ENCODE measurements at regions not wholly inside any gene's neighbourhood (a gene's known extent, or its start where the extent isn't known, plus 50 kb on each side); places are given as distances from the start of the nearest gene placed in this dataset.
"Not testable (repeated sequence)": the region's sequence is repeated elsewhere in the genome, so short reads cannot be mapped to it uniquely, and the experiment has no call there.

- no peaks in the 10 kb centered on the region for H3K36me3 ChIP-seq (ENCODE audit: control insufficient read depth, insufficient read depth, low read length)
- no peaks in the 10 kb centered on the region for H3K4me1 ChIP-seq (ENCODE audit: control insufficient read depth, insufficient read depth, low read length)
- H3K27me3 ChIP-seq (ENCODE audit: control insufficient read depth, insufficient read depth, low read length, poor library complexity, severe bottlenecking) = no peaks in the 10 kb centered on the region
- H3K4me3 ChIP-seq (ENCODE audit: insufficient read depth, low read depth, low read length) = no peak overlapping the region
- H3K9me3 ChIP-seq (ENCODE audit: control insufficient read depth, low read length) = no peaks in the 10 kb centered on the region
- no peak overlapping the region for H3K27ac ChIP-seq (ENCODE audit: insufficient read depth, low read depth, low read length, poor library complexity, severe bottlenecking)
- WGBS, 2 experiments = 91 to 92% methylated on average over 7 of the region's 7 CpGs
Observed at GRCh38 chr7:66517212-66517909, 111.3 kb upstream of the KCTD7 start.

DNA sequence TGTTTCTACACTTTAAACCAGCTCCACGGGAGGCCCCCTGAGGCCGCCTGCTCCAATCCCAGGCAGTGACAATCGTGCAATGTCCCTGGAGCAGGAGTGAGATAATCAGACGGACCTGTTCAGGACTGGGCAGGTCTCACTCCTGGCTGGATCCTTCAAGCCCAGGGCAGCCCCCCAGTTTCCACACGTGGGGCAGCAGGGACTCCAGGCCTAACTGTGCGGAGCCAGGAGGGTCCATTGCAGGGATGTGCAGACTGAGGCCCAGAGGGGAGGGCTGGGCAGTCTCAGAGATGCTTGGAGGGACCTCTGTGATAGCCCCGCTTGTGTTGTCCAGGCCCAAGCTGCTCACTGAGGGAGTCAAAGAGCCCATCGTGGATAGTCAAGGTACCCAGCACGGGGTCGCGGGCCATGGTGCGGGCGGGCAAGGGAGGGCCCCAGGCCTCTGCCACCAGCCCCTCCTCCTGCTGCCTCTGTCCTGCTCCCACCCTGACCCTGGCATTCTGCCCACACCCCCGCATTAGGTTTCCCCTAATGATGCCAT is 110.5 kb upstream of the KCTD7 start:
- H3K36me3 ChIP-seq (ENCODE audit: control insufficient read depth, insufficient read depth, low read length) = no peaks in the 10 kb centered on the region
- no peaks in the 10 kb centered on the region for H3K9me3 ChIP-seq (ENCODE audit: control insufficient read depth, low read length)
- WGBS, 2 experiments = 83 to 86% methylated on average over 14 of the region's 14 CpGs
- H3K4me1 ChIP-seq (ENCODE audit: control insufficient read depth, insufficient read depth, low read length) = no peaks in the 10 kb centered on the region
- no peak overlapping the region for H3K4me3 ChIP-seq (ENCODE audit: insufficient read depth, low read depth, low read length)
- H3K27me3 ChIP-seq (ENCODE audit: control insufficient read depth, insufficient read depth, low read length, poor library complexity, severe bottlenecking) = no peaks in the 10 kb centered on the region
- no peak overlapping the region for H3K27ac ChIP-seq (ENCODE audit: insufficient read depth, low read depth, low read length, poor library complexity, severe bottlenecking)

DNA sequence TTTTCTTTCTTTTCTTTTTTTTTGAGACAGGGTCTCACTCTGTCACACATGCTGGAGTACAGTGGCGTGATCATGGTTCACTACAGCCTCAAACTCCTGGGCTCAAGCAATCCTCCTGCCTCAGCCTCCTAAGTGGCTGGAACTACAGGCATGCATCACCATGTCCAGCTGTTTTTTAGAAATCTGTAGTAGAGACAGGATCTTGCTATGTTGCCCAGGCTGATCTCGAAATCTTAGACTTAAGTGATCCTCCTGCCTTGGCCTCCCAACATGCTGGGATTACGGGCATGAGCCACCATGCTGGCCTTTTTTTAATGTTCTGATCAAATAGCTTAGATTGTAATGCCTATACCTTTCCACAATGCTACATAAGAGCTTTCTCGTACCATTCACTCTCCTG is 107.0 kb upstream of the KCTD7 start:
- WGBS, 2 experiments = 91 to 92% methylated on average over 4 of the region's 4 CpGs

GRCh38 chr7:66522518-66522917 is 106.2 kb upstream of the KCTD7 start:
- 56 to 61% methylated on average over 3 of the region's 3 CpGs for WGBS, 2 experiments
- Histone ChIP-seq H3K27me3 (ENCODE audit: control insufficient read depth, insufficient read depth, low read length, poor library complexity, severe bottlenecking) (no peaks in the 10 kb centered on the region), H3K27ac (ENCODE audit: insufficient read depth, low read depth, low read length, poor library complexity, severe bottlenecking) (no peak overlapping the region), H3K4me1 (ENCODE audit: control insufficient read depth, insufficient read depth, low read length) (no peaks in the 10 kb centered on the region), H3K36me3 (ENCODE audit: control insufficient read depth, insufficient read depth, low read length) (no peaks in the 10 kb centered on the region), H3K9me3 (ENCODE audit: control insufficient read depth, low read length) (no peaks in the 10 kb centered on the region), H3K4me3 (ENCODE audit: insufficient read depth, low read depth, low read length) (no peak overlapping the region)

More for the DNA sequence above, 107.0 kb upstream of the KCTD7 start:
- no peak overlapping the region for H3K27ac ChIP-seq (ENCODE audit: insufficient read depth, low read depth, low read length, poor library complexity, severe bottlenecking)
- H3K36me3 ChIP-seq (ENCODE audit: control insufficient read depth, insufficient read depth, low read length) = no peaks in the 10 kb centered on the region
- H3K9me3 ChIP-seq (ENCODE audit: control insufficient read depth, low read length) = no peaks in the 10 kb centered on the region
- no peaks in the 10 kb centered on the region for H3K4me1 ChIP-seq (ENCODE audit: control insufficient read depth, insufficient read depth, low read length)
- H3K27me3 ChIP-seq (ENCODE audit: control insufficient read depth, insufficient read depth, low read length, poor library complexity, severe bottlenecking) = no peaks in the 10 kb centered on the region
- H3K4me3 ChIP-seq (ENCODE audit: insufficient read depth, low read depth, low read length) = no peak overlapping the region

DNA sequence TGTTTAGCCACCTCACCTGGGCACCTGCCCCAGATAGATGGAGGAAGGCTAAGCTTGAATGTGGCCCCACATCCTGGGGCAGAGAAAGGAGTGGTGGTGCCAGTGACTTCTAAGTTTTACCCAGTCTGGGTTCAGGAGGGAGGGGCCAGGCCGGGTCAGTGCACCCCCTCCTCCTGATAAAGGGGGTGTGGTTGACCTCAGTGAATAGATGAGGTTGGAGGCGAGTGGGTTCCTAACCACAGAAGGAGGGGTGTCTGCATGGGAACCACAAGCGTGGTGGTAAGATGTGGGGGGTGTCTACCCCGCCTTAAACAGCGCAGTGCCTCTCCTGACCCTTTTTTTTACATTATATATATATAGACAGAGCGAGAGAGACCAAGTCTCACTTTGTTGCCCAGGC is 105.3 kb upstream of the KCTD7 start:
- Histone ChIP-seq H3K27ac (ENCODE audit: insufficient read depth, low read depth, low read length, poor library complexity, severe bottlenecking) (no peak overlapping the region), H3K4me3 (ENCODE audit: insufficient read depth, low read depth, low read length) (no peak overlapping the region), H3K36me3 (ENCODE audit: control insufficient read depth, insufficient read depth, low read length) (no peaks in the 10 kb centered on the region), H3K27me3 (ENCODE audit: control insufficient read depth, insufficient read depth, low read length, poor library complexity, severe bottlenecking) (no peaks in the 10 kb centered on the region), H3K9me3 (ENCODE audit: control insufficient read depth, low read length) (no peaks in the 10 kb centered on the region), H3K4me1 (ENCODE audit: control insufficient read depth, insufficient read depth, low read length) (no peaks in the 10 kb centered on the region)
- 74 to 77% methylated on average over 4 to 6 of the region's 6 CpGs for WGBS, 2 experiments

- 94 to 95% methylated on average over 5 of the region's 5 CpGs for WGBS, 2 experiments
- Histone ChIP-seq H3K36me3 (ENCODE audit: control insufficient read depth, insufficient read depth, low read length) (no peaks in the 10 kb centered on the region), H3K27me3 (ENCODE audit: control insufficient read depth, insufficient read depth, low read length, poor library complexity, severe bottlenecking) (no peaks in the 10 kb centered on the region), H3K9me3 (ENCODE audit: control insufficient read depth, low read length) (no peaks in the 10 kb centered on the region), H3K4me1 (ENCODE audit: control insufficient read depth, insufficient read depth, low read length) (no peaks in the 10 kb centered on the region), H3K27ac (ENCODE audit: insufficient read depth, low read depth, low read length, poor library complexity, severe bottlenecking) (no peak overlapping the region), H3K4me3 (ENCODE audit: insufficient read depth, low read depth, low read length) (no peak overlapping the region)
Observed at GRCh38 chr7:66524738-66525137, 103.9 kb upstream of the KCTD7 start.

DNA sequence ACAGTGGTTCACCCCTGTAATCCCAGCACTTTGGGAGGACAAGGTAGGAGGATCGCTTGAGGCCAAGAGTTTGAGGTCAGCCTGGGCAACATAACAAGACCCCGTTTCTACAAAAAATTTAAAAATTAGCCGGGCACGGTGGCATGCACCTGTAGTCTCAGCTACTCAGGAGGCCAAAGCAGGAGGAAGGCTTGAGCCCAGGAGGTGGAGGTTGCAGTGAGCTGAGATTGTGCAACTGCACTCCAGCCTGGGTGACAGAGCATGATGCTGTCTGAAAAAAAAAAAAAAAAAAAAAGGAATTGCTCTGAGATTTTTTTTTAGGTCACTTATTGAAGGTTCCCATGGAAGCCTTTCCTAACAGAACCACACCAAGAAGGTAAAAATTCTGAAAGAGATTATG is 101.9 kb upstream of the KCTD7 start:
- H3K4me3 ChIP-seq (ENCODE audit: insufficient read depth, low read depth, low read length); H3K27me3 ChIP-seq (ENCODE audit: control insufficient read depth, insufficient read depth, low read length, poor library complexity, severe bottlenecking); H3K27ac ChIP-seq (ENCODE audit: insufficient read depth, low read depth, low read length, poor library complexity, severe bottlenecking); H3K9me3 ChIP-seq (ENCODE audit: control insufficient read depth, low read length); H3K4me1 ChIP-seq (ENCODE audit: control insufficient read depth, insufficient read depth, low read length); H3K36me3 ChIP-seq (ENCODE audit: control insufficient read depth, insufficient read depth, low read length): not testable (repeated sequence)
- 93 to 97% methylated on average over 4 of the region's 4 CpGs for WGBS, 2 experiments

GRCh38 chr7:66528652-66529051 is 100.0 kb upstream of the KCTD7 start:
- Histone ChIP-seq H3K27me3 (ENCODE audit: control insufficient read depth, insufficient read depth, low read length, poor library complexity, severe bottlenecking) (no peaks in the 10 kb centered on the region), H3K27ac (ENCODE audit: insufficient read depth, low read depth, low read length, poor library complexity, severe bottlenecking) (no peak overlapping the region), H3K4me1 (ENCODE audit: control insufficient read depth, insufficient read depth, low read length) (no peaks in the 10 kb centered on the region), H3K4me3 (ENCODE audit: insufficient read depth, low read depth, low read length) (no peak overlapping the region), H3K9me3 (ENCODE audit: control insufficient read depth, low read length) (no peaks in the 10 kb centered on the region), H3K36me3 (ENCODE audit: control insufficient read depth, insufficient read depth, low read length) (no peaks in the 10 kb centered on the region)
- WGBS, 2 experiments = 92 to 93% methylated on average over 3 of the region's 3 CpGs

DNA sequence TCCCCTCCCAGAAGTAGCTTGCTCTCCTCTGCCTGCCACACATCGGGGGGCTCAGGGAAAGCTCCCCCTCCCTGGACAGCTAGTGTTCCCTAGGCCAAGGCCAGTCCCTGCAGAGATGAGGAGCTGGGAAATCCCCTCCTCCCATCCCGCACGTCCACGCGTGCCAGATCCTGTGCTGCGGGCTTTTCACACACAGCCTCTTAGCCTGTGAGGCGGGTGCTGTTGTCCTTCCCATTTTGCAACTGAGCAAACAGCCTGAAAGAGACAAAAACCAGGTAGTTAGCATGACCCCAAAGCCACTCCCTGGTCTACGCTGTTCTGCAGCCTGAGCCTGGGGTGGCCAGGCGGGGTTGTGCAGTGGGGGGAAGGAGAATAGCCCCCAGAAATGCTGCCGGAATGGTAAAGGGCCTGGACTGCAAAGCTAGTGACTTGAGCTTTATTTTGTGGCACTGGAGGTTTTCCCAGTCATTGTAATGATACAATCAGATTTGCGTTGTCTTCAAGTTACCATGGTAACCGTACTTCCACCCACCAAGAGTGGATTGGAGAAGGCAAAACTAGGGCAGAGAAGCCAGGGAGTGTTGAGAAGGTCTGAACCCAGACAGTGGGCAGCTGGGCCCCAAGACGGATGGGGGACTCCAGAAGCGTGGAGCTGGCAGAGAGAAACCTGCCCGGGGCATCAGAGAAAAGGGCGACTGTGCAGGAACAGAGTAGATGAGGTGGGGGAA is 98.6 kb upstream of the KCTD7 start:
- peak overlapping the region; percentile 63 for H3K27ac ChIP-seq (ENCODE audit: insufficient read depth, low read depth, low read length, poor library complexity, severe bottlenecking)
- no peaks in the 10 kb centered on the region for H3K4me1 ChIP-seq (ENCODE audit: control insufficient read depth, insufficient read depth, low read length)
- no peaks in the 10 kb centered on the region for H3K36me3 ChIP-seq (ENCODE audit: control insufficient read depth, insufficient read depth, low read length)
- no peaks in the 10 kb centered on the region for H3K27me3 ChIP-seq (ENCODE audit: control insufficient read depth, insufficient read depth, low read length, poor library complexity, severe bottlenecking)
- H3K4me3 ChIP-seq (ENCODE audit: insufficient read depth, low read depth, low read length) = no peak overlapping the region
- no peaks in the 10 kb centered on the region for H3K9me3 ChIP-seq (ENCODE audit: control insufficient read depth, low read length)
- 91 to 92% methylated on average over 16 of the region's 16 CpGs for WGBS, 2 experiments

DNA sequence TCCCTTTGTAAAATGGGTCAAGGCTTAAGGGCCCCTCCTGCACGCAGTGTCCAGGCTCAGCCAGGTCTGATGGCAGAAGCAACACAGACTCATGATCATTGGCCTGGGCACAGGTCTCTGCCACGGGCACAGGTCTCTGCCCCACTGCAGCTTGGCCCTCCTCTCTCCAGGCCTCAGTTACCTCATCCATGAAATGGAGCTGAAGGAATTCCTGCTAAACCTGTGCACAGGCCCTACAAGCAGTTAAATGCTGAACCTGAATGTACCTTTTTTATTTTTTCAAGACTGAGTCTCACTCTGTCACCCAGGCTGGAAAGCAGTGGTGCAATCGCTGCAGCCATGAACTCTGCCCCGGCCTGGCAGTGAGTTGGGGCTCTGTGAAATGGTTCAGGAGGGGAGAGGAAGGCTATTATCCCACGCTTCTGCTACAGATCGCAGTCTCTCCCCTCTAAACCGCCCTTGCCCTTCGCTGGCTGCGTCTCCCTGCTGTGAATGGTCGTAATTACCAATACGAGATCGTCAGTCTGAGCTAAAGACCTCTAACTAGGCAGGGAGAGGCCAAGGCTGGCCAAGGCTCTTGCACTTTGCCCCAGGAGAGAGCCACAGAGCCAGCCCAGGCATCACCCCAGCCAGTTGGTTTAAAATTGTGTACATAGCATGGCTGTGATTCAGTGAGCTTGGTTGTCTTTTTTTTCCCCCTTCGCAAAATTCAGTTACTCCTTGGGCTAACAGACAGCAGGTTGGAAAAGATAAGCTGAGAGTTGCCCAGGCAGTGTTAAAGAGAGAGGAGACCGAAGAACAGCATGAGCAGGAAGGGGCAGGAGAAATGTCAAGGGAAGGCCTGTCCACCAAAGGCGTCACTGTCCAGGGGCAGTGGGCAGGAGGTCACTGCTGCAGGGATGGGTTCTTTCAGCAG is 93.0 kb upstream of the KCTD7 start:
- H3K9me3 ChIP-seq (ENCODE audit: control insufficient read depth, low read length) = no peaks in the 10 kb centered on the region
- H3K36me3 ChIP-seq (ENCODE audit: control insufficient read depth, insufficient read depth, low read length) = no peaks in the 10 kb centered on the region
- no peak overlapping the region for H3K27ac ChIP-seq (ENCODE audit: insufficient read depth, low read depth, low read length, poor library complexity, severe bottlenecking)
- H3K4me3 ChIP-seq (ENCODE audit: insufficient read depth, low read depth, low read length) = no peak overlapping the region
- H3K4me1 ChIP-seq (ENCODE audit: control insufficient read depth, insufficient read depth, low read length) = no peaks in the 10 kb centered on the region
- H3K27me3 ChIP-seq (ENCODE audit: control insufficient read depth, insufficient read depth, low read length, poor library complexity, severe bottlenecking) = no peaks in the 10 kb centered on the region
- WGBS, 2 experiments = 89% methylated on average over 15 of the region's 15 CpGs

Data from ectodermal cell (in vitro differentiated cells).